ENCODE measurements at regions not wholly inside any gene's neighbourhood (a gene's known extent, or its start where the extent isn't known, plus 50 kb on each side); places are given as distances from the start of the nearest gene placed in this dataset.

DNA sequence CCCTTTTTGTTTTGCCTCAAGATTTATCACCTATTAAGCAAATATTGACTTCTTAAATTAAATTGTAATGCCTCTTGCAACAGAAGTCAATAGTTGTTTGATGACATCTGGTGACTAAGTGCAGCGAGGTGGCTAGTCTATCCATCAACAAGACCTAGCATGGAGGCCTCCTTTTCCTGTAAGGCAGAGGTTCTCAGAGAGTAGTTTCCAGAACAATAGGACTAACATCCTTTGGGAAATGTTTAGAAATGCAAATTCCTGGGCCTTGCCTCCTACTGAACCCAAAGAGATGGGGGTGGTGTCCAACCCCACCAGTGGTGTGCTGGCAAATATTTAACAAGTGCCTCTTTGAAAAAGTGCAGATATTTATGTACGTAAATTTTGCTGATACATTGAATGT, 143.7 kb downstream of the SCP2D1 start:
- Histone ChIP-seq H3K27me3 (ENCODE audit: control insufficient read depth in 2 of 2, insufficient read depth in 2 of 2, low read length in 2 of 2) (no peaks in the 10 kb centered on the region), H3K4me3 (no peak overlapping the region), H3K9me1 (ENCODE audit: control insufficient read depth, insufficient read depth, low read length) (no peaks in the 10 kb centered on the region), H3K9ac (ENCODE audit: insufficient read depth in 1 of 2, low read depth in 2 of 2, low read length in 2 of 2) (no peak overlapping the region), H2AFZ (ENCODE audit: low read depth, low read length) (no peak overlapping the region), H3K79me2 (ENCODE audit: control insufficient read depth, insufficient read depth, low read length) (no peaks in the 10 kb centered on the region), H4K20me1 (replicated peaks; ENCODE audit: control insufficient read depth, insufficient read depth, low read length) (no peaks in the 10 kb centered on the region), H3K27ac (ENCODE audit: extremely low read depth, low read depth, low read length) (no peak overlapping the region), H3K4me1 (replicated peaks in 1 of 2; ENCODE audit: control insufficient read depth in 2 of 2, insufficient read depth in 2 of 2, low read length in 2 of 2) (no peaks in the 10 kb centered on the region), H3K9me3 (replicated peaks; ENCODE audit: control insufficient read depth, insufficient read depth, low read depth, low read length) (no peaks in the 10 kb centered on the region), H3K4me2 (ENCODE audit: insufficient read depth, low read length) (no peak overlapping the region), H3K36me3 (ENCODE audit: control insufficient read depth, insufficient read depth, low read length) (no peaks in the 10 kb centered on the region)
- ChIA-PET CTCF (ENCODE audit: low intra/inter-chr PET ratio) (no interaction called here), POLR2A (no interaction called here)
- FAIRE-seq (no peak), DNase-seq (ENCODE audit: extremely low read depth in 1 of 4, low spot score in 3 of 4) (no peak), ATAC-seq (no peak)
- no peak for TF ChIP-seq ZNF175 (CRISPR knock-in tag; IDR thresholded peaks at IDR 0.05; ENCODE audit: low read depth)
- intact Hi-C loops (cut with micrococcal nuclease) (no loop called here), in situ Hi-C loops (cut with MboI) (no loop called here)
- BruUV-seq (replicated peaks), result no TSS peak
- 0% methylated on average over 2 of the region's 2 CpGs for WGBS (ENCODE audit: insufficient coverage, low coverage, missing lambda C conversion rate)

DNA sequence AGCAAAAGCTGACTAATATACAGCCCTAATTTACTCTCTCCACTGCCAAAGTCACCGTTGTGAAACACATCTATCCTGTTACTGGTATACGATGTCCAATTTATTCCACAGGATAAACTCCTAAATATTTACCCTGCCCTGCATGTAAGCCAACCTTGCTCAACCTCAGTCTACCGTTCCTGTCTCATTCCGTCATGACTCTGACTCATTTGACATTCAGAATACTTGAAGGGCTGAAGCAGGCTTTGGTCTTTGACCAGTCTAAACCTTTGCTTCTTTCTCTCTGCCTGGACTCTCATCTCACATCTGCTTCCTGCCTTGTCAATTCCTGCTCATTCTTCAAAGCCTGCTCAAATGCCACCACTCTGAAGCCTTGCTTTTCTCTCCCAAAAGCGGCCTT, 157.5 kb downstream of the SCP2D1 start:
- H3K27ac ChIP-seq (ENCODE audit: extremely low read depth, low read depth, low read length), result no peak overlapping the region
- intact Hi-C loops (cut with micrococcal nuclease), result no loop called here
- H3K9ac ChIP-seq (ENCODE audit: insufficient read depth in 1 of 2, low read depth in 2 of 2, low read length in 2 of 2), result no peak overlapping the region
- no peak overlapping the region for H3K4me3 ChIP-seq
- CTCF ChIA-PET (ENCODE audit: low intra/inter-chr PET ratio), result no interaction called here
- no peaks in the 10 kb centered on the region for H3K36me3 ChIP-seq (ENCODE audit: control insufficient read depth, insufficient read depth, low read length)
- H3K79me2 ChIP-seq (ENCODE audit: control insufficient read depth, insufficient read depth, low read length), result no peaks in the 10 kb centered on the region
- H3K4me2 ChIP-seq (ENCODE audit: insufficient read depth, low read length), result no peak overlapping the region
- FAIRE-seq, result no peak
- no peaks in the 10 kb centered on the region for H3K9me3 ChIP-seq (replicated peaks; ENCODE audit: control insufficient read depth, insufficient read depth, low read depth, low read length)
- H3K9me1 ChIP-seq (ENCODE audit: control insufficient read depth, insufficient read depth, low read length), result no peaks in the 10 kb centered on the region
- WGBS (ENCODE audit: insufficient coverage, low coverage, missing lambda C conversion rate), result 2% methylated on average over 4 of the region's 5 CpGs
- H4K20me1 ChIP-seq (replicated peaks; ENCODE audit: control insufficient read depth, insufficient read depth, low read length), result no peaks in the 10 kb centered on the region
- no peak for DNase-seq (ENCODE audit: extremely low read depth in 1 of 4, low spot score in 3 of 4)
- no TSS peak for BruUV-seq (replicated peaks)
- H3K27me3 ChIP-seq (ENCODE audit: control insufficient read depth in 2 of 2, insufficient read depth in 2 of 2, low read length in 2 of 2), result no peaks in the 10 kb centered on the region
- H2AFZ ChIP-seq (ENCODE audit: low read depth, low read length), result no peak overlapping the region
- no peak for ATAC-seq
- in situ Hi-C loops (cut with MboI), result no loop called here
- POLR2A ChIA-PET, result no interaction called here
- no peaks in the 10 kb centered on the region for H3K4me1 ChIP-seq (replicated peaks in 1 of 2; ENCODE audit: control insufficient read depth in 2 of 2, insufficient read depth in 2 of 2, low read length in 2 of 2)
- TF ChIP-seq SRSF7 (optimal IDR thresholded peaks at IDR 0.05; ENCODE audit: low read depth, low read length) (no peak), RBM39 (optimal IDR thresholded peaks at IDR 0.05; ENCODE audit: low read depth, low read length) (no peak), ZNF280A (IDR thresholded peaks at IDR 0.05; ENCODE audit: low read depth, partially characterized antibody) (no peak), HDAC6 (IDR thresholded peaks at IDR 0.05; ENCODE audit: low read depth, low read length) (no peak), FOXA3 (CRISPR knock-in tag; conservative IDR thresholded peaks at IDR 0.05 in 1 of 2, IDR thresholded peaks at IDR 0.05 in 1 of 2) (no peak), CBX8 (IDR thresholded peaks at IDR 0.05; ENCODE audit: borderline replicate concordance, extremely low read depth, low read depth, low read length, poor library complexity, severe bottlenecking) (no peak), PREB (CRISPR knock-in tag; IDR thresholded peaks at IDR 0.05) (no peak), HNRNPL (IDR thresholded peaks at IDR 0.05; ENCODE audit: low read depth, low read length) (no peak), NFE2L1 (tag; IDR thresholded peaks at IDR 0.05; ENCODE audit: borderline replicate concordance, low read depth) (no peak), CHCHD3 (CRISPR knock-in tag; IDR thresholded peaks at IDR 0.05) (no peak)
- TF ChIP-seq, protein P1, sequence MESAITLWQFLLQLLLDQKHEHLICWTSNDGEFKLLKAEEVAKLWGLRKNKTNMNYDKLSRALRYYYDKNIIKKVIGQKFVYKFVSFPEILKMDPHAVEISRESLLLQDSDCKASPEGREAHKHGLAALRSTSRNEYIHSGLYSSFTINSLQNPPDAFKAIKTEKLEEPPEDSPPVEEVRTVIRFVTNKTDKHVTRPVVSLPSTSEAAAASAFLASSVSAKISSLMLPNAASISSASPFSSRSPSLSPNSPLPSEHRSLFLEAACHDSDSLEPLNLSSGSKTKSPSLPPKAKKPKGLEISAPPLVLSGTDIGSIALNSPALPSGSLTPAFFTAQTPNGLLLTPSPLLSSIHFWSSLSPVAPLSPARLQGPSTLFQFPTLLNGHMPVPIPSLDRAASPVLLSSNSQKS (CRISPR knock-in tag; IDR thresholded peaks at IDR 0.05), result no peak
